HL-60 (cell line): ENCODE measurements at regions not wholly inside any gene's neighbourhood (a gene's known extent, or its start where the extent isn't known, plus 50 kb on each side); places are given as distances from the start of the nearest gene placed in this dataset.
"Not testable (repeated sequence)": the region's sequence is repeated elsewhere in the genome, so short reads cannot be mapped to it uniquely, and the experiment has no call there.

Experiments
- DNase-seq, 2 experiments: peaks; one replicate each; pipeline ENCODE4 v3.0.0-alpha.2; 2010 to 2020; ENCODE audit warnings: low read depth in 1 of 2, low spot score in 1 of 2
- H3K27ac ChIP-seq: fragments of 250-450 bp; sonication (Bioruptor Pico); replicated peaks from 2 replicates; pipeline ENCODE4 v1.5.1; 2020; ENCODE audit warnings: mild to moderate bottlenecking, moderate library complexity
- H3K27me3 ChIP-seq: fragments of 250-450 bp; sonication (Bioruptor Pico); 2 replicates; pipeline ENCODE4 v1.5.1; 2021; ENCODE audit warnings: mild to moderate bottlenecking, moderate library complexity; ENCODE audit not compliant: insufficient read depth, poor library complexity, severe bottlenecking
- H3K4me3 ChIP-seq: replicated peaks from 2 replicates; pipeline ENCODE4 v1.5.1; 2011; ENCODE audit warnings: mild to moderate bottlenecking, control low read depth, low read length; ENCODE audit not compliant: insufficient read depth
- CTCF ChIP-seq: IDR thresholded peaks from one replicate; pipeline ENCODE4 v1.5.1; 2011; ENCODE audit warnings: low read length, control low read depth, inconsistent platforms; ENCODE audit not compliant: insufficient read depth
- GABPA ChIP-seq: IDR thresholded peaks from 2 replicates; pipeline ENCODE4 v1.6.1; 2012; ENCODE audit warnings: low read depth
- POLR2AphosphoS5 ChIP-seq: IDR thresholded peaks from 2 replicates; pipeline ENCODE4 v1.6.1; 2012; ENCODE audit warnings: low read depth
- REST ChIP-seq: IDR thresholded peaks from 2 replicates; pipeline ENCODE4 v1.6.1; 2012; ENCODE audit warnings: low read depth; ENCODE audit not compliant: insufficient replicate concordance
- SPI1 ChIP-seq: IDR thresholded peaks from 2 replicates; pipeline ENCODE4 v1.6.1; 2012; ENCODE audit warnings: low read depth, mild to moderate bottlenecking, borderline replicate concordance

- DNase-seq = no peak
- TF ChIP-seq SPI1 = no peak
- TF ChIP-seq CTCF = no peak
- no peak for TF ChIP-seq GABPA
- no peak for TF ChIP-seq REST
- TF ChIP-seq POLR2AphosphoS5 = no peak
- H3K4me3 ChIP-seq = no peak overlapping the region
- no peaks in the 10 kb centered on the region for H3K27me3 ChIP-seq
- H3K27ac ChIP-seq = no peak overlapping the region
Observed at GRCh38 chr15:77889009-77889806, 188.3 kb downstream of the TBC1D2B start.

DNA sequence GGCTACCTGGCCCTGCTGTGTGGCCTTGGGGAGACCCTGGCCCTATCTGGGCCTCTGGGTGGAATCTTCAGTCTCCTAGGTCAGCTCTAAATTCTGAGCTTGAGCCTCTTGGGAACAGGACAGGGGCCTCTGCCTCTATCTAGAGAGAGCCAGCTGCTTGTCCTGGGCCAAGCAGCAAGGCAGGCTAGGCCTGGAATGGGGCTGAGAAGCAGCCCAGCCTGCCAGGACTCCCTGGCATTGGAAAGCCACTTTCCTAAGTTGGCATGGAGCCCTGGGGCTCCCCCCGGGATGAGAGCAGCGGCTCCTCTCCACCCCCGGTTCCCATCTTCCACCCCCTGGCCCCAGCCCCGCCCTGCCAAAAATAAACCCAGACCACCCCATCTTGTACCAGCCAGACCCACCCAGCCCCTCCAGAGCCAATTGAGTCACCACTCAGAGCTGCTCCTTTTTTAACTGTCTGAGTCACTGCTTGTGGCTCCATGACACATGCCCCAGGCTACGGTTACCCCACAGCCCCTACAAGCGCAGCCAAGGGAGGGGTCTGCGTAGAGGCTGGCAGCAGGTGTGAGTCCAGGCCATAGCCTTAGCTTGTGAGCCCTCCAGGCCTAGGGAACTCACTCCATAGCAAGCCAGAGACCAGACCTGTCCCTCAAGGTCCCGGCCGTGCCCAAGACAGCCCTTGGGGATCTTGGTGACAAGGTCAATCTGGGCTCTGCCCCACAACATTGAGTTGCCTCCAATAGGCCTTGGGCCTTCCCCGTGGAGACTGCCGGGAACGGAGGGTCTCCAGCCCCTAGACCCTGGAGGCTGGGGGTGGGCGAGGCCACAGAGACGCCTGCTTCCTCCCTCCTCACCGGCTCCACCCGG, 189.7 kb downstream of the TBC1D2B start:
- not testable (repeated sequence) for H3K4me3 ChIP-seq, DNase-seq, H3K27ac ChIP-seq, H3K27me3 ChIP-seq

GRCh38 chr15:77886805-77887448, 190.6 kb downstream of the TBC1D2B start:
- no peak overlapping the region for H3K27ac ChIP-seq
- no peak for DNase-seq
- no peak for TF ChIP-seq CTCF
- TF ChIP-seq GABPA = no peak
- no peak for TF ChIP-seq REST
- no peak for TF ChIP-seq POLR2AphosphoS5
- no peaks in the 10 kb centered on the region for H3K27me3 ChIP-seq
- no peak overlapping the region for H3K4me3 ChIP-seq

- not testable (repeated sequence) for H3K27me3 ChIP-seq, H3K27ac ChIP-seq, DNase-seq, H3K4me3 ChIP-seq
Observed at GRCh38 chr15:77885877-77886500, 191.5 kb downstream of the TBC1D2B start.

- not testable (repeated sequence) for DNase-seq, H3K27ac ChIP-seq, H3K27me3 ChIP-seq, H3K4me3 ChIP-seq
Observed at GRCh38 chr15:77883012-77883411, 194.5 kb downstream of the TBC1D2B start.
